AML-193 (cell line): ENCODE measurements at regions not wholly inside any gene's neighbourhood (a gene's known extent, or its start where the extent isn't known, plus 50 kb on each side); places are given as distances from the start of the nearest gene placed in this dataset.

Experiments used
- DNase-seq, 2 experiments: peaks; one replicate each; lab custom pipeline; 2025; lab: John Stamatoyannopoulos, UW

GRCh38 chr5:56622141-56622540, 193.2 kb upstream of the MAP3K1 start:
- no peak for DNase-seq

GRCh38 chr5:56620903-56621677, 194.3 kb upstream of the MAP3K1 start:
- DNase-seq: no peak

- DNase-seq: no peak
These were observed 197.4 kb upstream of the MAP3K1 start for GRCh38 chr5:56617998-56618397.

- DNase-seq: no peak
These were observed 198.7 kb upstream of the MAP3K1 start for GRCh38 chr5:56616454-56617160.

GRCh38 chr5:56615361-56616153, 199.8 kb upstream of the MAP3K1 start:
- DNase-seq: no peak

GRCh38 chr5:56612759-56613158, 202.6 kb upstream of the MAP3K1 start:
- DNase-seq: no peak

- DNase-seq: no peak
These were observed 203.0 kb upstream of the MAP3K1 start for GRCh38 chr5:56612353-56612752.

GRCh38 chr5:56610093-56610698, 205.2 kb upstream of the MAP3K1 start:
- DNase-seq: no peak

GRCh38 chr5:56608217-56608925, 207.0 kb upstream of the MAP3K1 start:
- DNase-seq: peak; percentile 78 to 89

GRCh38 chr5:56607551-56607950, 207.8 kb upstream of the MAP3K1 start:
- no peak for DNase-seq

- DNase-seq: no peak
These were observed 208.3 kb upstream of the MAP3K1 start for GRCh38 chr5:56607074-56607473.

- DNase-seq: no peak
These were observed 209.2 kb upstream of the MAP3K1 start for GRCh38 chr5:56606192-56606591.

- no peak for DNase-seq
These were observed 210.1 kb upstream of the MAP3K1 start for GRCh38 chr5:56605231-56605630.

- DNase-seq: no peak
These were observed 213.7 kb upstream of the MAP3K1 start for GRCh38 chr5:56601641-56602071.

- no peak for DNase-seq
These were observed 216.4 kb upstream of the MAP3K1 start for GRCh38 chr5:56598941-56599340.

GRCh38 chr5:56596155-56596554, 219.2 kb upstream of the MAP3K1 start:
- no peak for DNase-seq

- DNase-seq: no peak
These were observed 219.8 kb upstream of the MAP3K1 start for GRCh38 chr5:56595566-56595965.

- no peak for DNase-seq
These were observed 220.6 kb upstream of the MAP3K1 start for GRCh38 chr5:56594792-56595191.

- DNase-seq: no peak
These were observed 224.3 kb upstream of the MAP3K1 start for GRCh38 chr5:56591081-56591480.

GRCh38 chr5:56589481-56589860, 225.9 kb upstream of the MAP3K1 start:
- no peak for DNase-seq

GRCh38 chr5:56588636-56589480, 226.5 kb upstream of the MAP3K1 start:
- DNase-seq: no peak
